T-cell (primary cell): ENCODE measurements at regions not wholly inside any gene's neighbourhood (a gene's known extent, or its start where the extent isn't known, plus 50 kb on each side); places are given as distances from the start of the nearest gene placed in this dataset.

Experiments used
- ATAC-seq, 4 experiments: fragments of 200-7000 bp in 3 of 4; fragments of 150-1000 bp in 1 of 4; cut with Tn5 transposase; replicated peaks in 1 of 4; 1 replicate in 3 of 4; 2 replicates in 1 of 4; pipeline ENCODE4 v1.10.0; 2021; ENCODE audit warnings: moderate library complexity in 3 of 4, mild to moderate bottlenecking in 2 of 4, moderate number of reproducible peaks in 1 of 4
- CTCF ChIA-PET, 2 donors: fragments of 300-600 bp; sonication (Branson Sonifier 250); formaldehyde crosslinking; loops; one replicate each; lab custom pipeline; 2022; ENCODE audit warnings: antibody characterized with exemption in 2 of 2; lab: Charles Lee
- POLR2A ChIA-PET, 2 donors: fragments of 300-600 bp; sonication (Branson Sonifier 250); formaldehyde crosslinking; loops; one replicate each; lab custom pipeline; 2022; ENCODE audit warnings: antibody characterized with exemption in 2 of 2; lab: Charles Lee
- DNase-seq, 35 experiments: peaks; one replicate each; pipeline versions ENCODE4 v3.0.0 to v3.0.0-alpha.2; 2013 to 2023
- H3K27ac ChIP-seq: one replicate; pipeline ENCODE4 v1.5.1; 2013; ENCODE audit warnings: low read length
- H3K27me3 ChIP-seq, 2 experiments: replicated peaks in 1 of 2; 1 replicate in 1 of 2; 2 replicates in 1 of 2; pipeline versions ENCODE4 v1.6.1 to v1.7.0; 2013; ENCODE audit warnings: low read length in 1 of 2, mixed read lengths in 1 of 2; ENCODE audit not compliant: control insufficient read depth in 2 of 2, insufficient read depth in 2 of 2; ENCODE audit errors: extremely low read depth in 1 of 2
- H3K36me3 ChIP-seq, 2 donors: 1 replicate in 1 of 2; 2 replicates in 1 of 2; pipeline versions ENCODE4 v1.6.1 to v1.7.0; 2013; ENCODE audit warnings: low read length in 1 of 2; ENCODE audit not compliant: control insufficient read depth in 2 of 2, insufficient read depth in 1 of 2; ENCODE audit errors: extremely low read depth in 1 of 2
- H3K4me1 ChIP-seq, 2 experiments: 1 replicate in 1 of 2; 2 replicates in 1 of 2; pipeline versions ENCODE4 v1.6.1 to v1.7.0; 2013; ENCODE audit warnings: low read length in 2 of 2, mixed read lengths in 1 of 2; ENCODE audit not compliant: insufficient read depth in 2 of 2, control insufficient read depth in 1 of 2; ENCODE audit errors: extremely low read depth in 1 of 2
- H3K4me3 ChIP-seq, 2 donors: 1 replicate in 1 of 2; 2 replicates in 1 of 2; pipeline versions ENCODE4 v1.5.1 to v1.7.0; 2013; ENCODE audit warnings: mild to moderate bottlenecking in 2 of 2, low read length in 1 of 2, moderate library complexity in 1 of 2; ENCODE audit not compliant: control insufficient read depth in 1 of 2; ENCODE audit errors: extremely low read depth in 1 of 2
- H3K9me3 ChIP-seq: 2 replicates; pipeline ENCODE4 v1.7.0; 2013
- H3K27ac Mint-ChIP-seq, 2 donors: one replicate each; pipeline ENCODE4 v1.8.0; 2020 to 2021; ENCODE audit warnings: mild to moderate bottlenecking in 2 of 2, mixed read lengths in 2 of 2
- H3K27me3 Mint-ChIP-seq, 2 donors: one replicate each; pipeline ENCODE4 v1.8.0; 2021 to 2022; ENCODE audit warnings: mixed read lengths in 2 of 2
- H3K36me3 Mint-ChIP-seq: one replicate; pipeline ENCODE4 v1.8.0; 2021; ENCODE audit warnings: mixed read lengths
- H3K4me1 Mint-ChIP-seq, 3 donors: one replicate each; pipeline ENCODE4 v1.8.0; 2020 to 2022; ENCODE audit warnings: mixed read lengths in 3 of 3, mild to moderate bottlenecking in 1 of 3
- H3K4me3 Mint-ChIP-seq, 3 donors: one replicate each; pipeline ENCODE4 v1.8.0; 2020 to 2022; ENCODE audit warnings: mild to moderate bottlenecking in 3 of 3, mixed read lengths in 3 of 3, moderate library complexity in 3 of 3
- H3K9me3 Mint-ChIP-seq, 3 donors: one replicate each; pipeline ENCODE4 v1.8.0; 2020 to 2022; ENCODE audit warnings: mixed read lengths in 3 of 3
- WGBS: methylation state at CpG from one replicate; pipeline ENCODE4 v1.1.5; 2013; ENCODE audit warnings: missing lambda C conversion rate; ENCODE audit not compliant: insufficient coverage; 5-methylcytosine and 5-hydroxymethylcytosine counted together

DNA sequence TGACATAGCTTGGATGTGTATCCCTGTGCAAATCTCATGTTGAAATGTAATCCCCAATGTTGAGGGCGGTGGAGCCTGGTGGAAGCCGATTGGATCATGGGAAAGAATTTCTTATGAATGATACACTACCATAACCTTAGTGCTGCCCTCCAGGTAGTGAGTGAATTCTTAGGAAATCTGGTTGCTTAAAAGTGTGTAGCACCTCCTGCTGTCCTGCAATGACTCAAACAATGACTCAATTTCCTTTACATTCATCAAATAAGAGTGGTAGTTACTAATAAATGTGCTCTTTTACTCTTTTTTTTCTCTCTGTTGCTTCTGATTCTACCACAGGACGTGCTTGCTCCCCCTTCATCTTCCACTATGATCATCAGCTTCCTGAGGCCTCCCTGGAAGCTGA lies 1696.0 kb upstream of the CDH9 start:
- H3K4me3 ChIP-seq, result no peak overlapping the region
- H3K27me3 ChIP-seq, result no peaks in the 10 kb centered on the region
- ChIA-PET CTCF (no interaction called here), POLR2A (no interaction called here)
- Mint-ChIP-seq H3K27ac (no peak overlapping the region), H3K4me1 (no peaks in the 10 kb centered on the region), H3K27me3 (no peaks in the 10 kb centered on the region), H3K36me3 (no peaks in the 10 kb centered on the region), H3K4me3 (no peak overlapping the region), H3K9me3 (peaks cover 8 to 16% (median 15%) of the 10 kb centered on the region in 3 donors)
- DNase-seq (no peak), ATAC-seq (no peak)
- H3K36me3 ChIP-seq, result no peaks in the 10 kb centered on the region
- H3K4me1 ChIP-seq, result no peaks in the 10 kb centered on the region
- no peak overlapping the region for H3K27ac ChIP-seq
- no CpG with 5 or more reads among the region's 3 CpGs for WGBS
- H3K9me3 ChIP-seq, result peaks cover 2% of the 10 kb centered on the region

DNA sequence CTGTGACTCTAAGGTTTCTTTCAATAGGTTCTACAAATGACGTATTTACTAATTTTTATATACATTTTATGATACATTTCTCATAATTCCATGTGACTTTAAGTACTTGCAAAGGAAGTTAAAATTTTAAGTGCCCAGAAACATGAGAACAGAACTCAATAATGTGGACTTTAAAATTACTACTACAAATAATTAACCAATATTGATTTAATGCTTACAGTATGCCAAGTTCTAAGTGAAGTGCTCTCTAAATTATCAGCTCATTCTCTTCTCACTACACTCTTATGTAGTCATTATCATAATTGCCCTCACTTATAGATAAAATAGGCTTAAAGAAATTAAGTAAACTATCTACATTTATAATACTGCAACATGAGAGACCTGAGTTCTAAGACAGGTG lies 1690.7 kb upstream of the CDH9 start:
- WGBS, result no CpG with 5 or more reads among the region's 1 CpG

DNA sequence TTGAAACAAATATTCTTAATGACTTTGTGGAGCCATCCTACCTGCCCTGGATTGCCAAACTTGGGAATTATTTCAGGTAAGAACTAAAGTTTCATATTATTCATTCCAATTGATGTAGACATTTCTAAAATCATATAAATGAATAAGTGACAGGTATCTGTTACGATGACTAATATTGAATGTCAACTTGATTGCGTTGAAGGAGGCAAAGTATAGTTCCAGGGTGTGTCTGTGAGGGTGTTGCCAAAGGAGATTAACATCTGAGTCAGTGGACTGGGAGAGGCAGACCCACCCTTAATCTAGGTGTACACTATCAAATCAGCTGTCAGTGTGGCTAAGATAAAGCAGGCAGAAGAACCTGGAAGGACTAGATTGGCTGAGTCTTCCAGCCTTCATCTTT lies 1688.4 kb upstream of the CDH9 start:
- WGBS, result no CpG with 5 or more reads among the region's 2 CpGs
- no peaks in the 10 kb centered on the region for H3K27me3 ChIP-seq
- Mint-ChIP-seq H3K4me3 (no peak overlapping the region), H3K27me3 (no peaks in the 10 kb centered on the region), H3K27ac (no peak overlapping the region), H3K36me3 (no peaks in the 10 kb centered on the region), H3K4me1 (no peaks in the 10 kb centered on the region), H3K9me3 (peaks cover 9 to 35% (median 18%) of the 10 kb centered on the region in 3 donors)
- ChIA-PET CTCF (no interaction called here), POLR2A (no interaction called here)
- no peaks in the 10 kb centered on the region for H3K4me1 ChIP-seq
- no peak for ATAC-seq
- H3K27ac ChIP-seq, result no peak overlapping the region
- H3K4me3 ChIP-seq, result no peak overlapping the region
- peaks cover 2% of the 10 kb centered on the region for H3K9me3 ChIP-seq
- H3K36me3 ChIP-seq, result no peaks in the 10 kb centered on the region
- no peak for DNase-seq

More for the DNA sequence above, 1690.7 kb upstream of the CDH9 start:
- peaks cover 5 to 30% (median 14%) of the 10 kb centered on the region in 3 donors for H3K9me3 Mint-ChIP-seq
- no peak overlapping the region for H3K27ac Mint-ChIP-seq
- Histone ChIP-seq H3K36me3 (no peaks in the 10 kb centered on the region), H3K9me3 (peaks cover 2% of the 10 kb centered on the region), H3K4me3 (no peak overlapping the region), H3K27ac (no peak overlapping the region), H3K27me3 (no peaks in the 10 kb centered on the region), H3K4me1 (no peaks in the 10 kb centered on the region)
- no peaks in the 10 kb centered on the region for H3K27me3 Mint-ChIP-seq
- no peak overlapping the region for H3K4me3 Mint-ChIP-seq
- POLR2A ChIA-PET, result no interaction called here
- CTCF ChIA-PET, result no interaction called here
- ATAC-seq, result no peak
- H3K4me1 Mint-ChIP-seq, result no peaks in the 10 kb centered on the region
- H3K36me3 Mint-ChIP-seq, result no peaks in the 10 kb centered on the region
- no peak for DNase-seq

DNA sequence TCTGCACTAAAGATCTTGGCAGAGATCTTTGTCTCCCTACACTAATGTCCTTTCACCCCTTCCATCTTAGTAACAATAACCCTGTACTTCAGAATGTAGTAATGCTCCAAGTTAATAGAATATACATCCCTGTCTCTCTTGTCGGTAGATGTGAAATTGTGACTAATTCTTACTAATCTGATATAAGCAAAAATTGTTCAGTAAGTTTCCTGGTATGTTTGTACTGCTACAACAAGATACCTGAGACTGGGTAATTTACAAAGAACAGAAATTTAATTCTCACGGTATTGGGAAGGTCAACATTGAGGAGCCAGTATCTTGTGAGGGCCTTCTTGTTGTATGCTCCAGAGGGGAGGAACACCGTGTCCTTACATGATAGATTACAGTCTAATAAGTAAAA lies 1686.6 kb upstream of the CDH9 start:
- ATAC-seq (no peak), DNase-seq (no peak)
- H3K27me3 Mint-ChIP-seq, result no peaks in the 10 kb centered on the region
- H3K9me3 Mint-ChIP-seq, result peaks cover 9 to 31% (median 18%) of the 10 kb centered on the region in 3 donors
- Histone ChIP-seq H3K4me1 (no peaks in the 10 kb centered on the region), H3K9me3 (peaks cover 2% of the 10 kb centered on the region), H3K36me3 (no peaks in the 10 kb centered on the region), H3K4me3 (no peak overlapping the region), H3K27ac (no peak overlapping the region), H3K27me3 (no peaks in the 10 kb centered on the region)
- CTCF ChIA-PET, result no interaction called here
- H3K4me1 Mint-ChIP-seq, result no peaks in the 10 kb centered on the region
- no peaks in the 10 kb centered on the region for H3K36me3 Mint-ChIP-seq
- WGBS, result no CpG with 5 or more reads among the region's 3 CpGs
- H3K4me3 Mint-ChIP-seq, result no peak overlapping the region
- H3K27ac Mint-ChIP-seq, result no peak overlapping the region
- POLR2A ChIA-PET, result no interaction called here

DNA sequence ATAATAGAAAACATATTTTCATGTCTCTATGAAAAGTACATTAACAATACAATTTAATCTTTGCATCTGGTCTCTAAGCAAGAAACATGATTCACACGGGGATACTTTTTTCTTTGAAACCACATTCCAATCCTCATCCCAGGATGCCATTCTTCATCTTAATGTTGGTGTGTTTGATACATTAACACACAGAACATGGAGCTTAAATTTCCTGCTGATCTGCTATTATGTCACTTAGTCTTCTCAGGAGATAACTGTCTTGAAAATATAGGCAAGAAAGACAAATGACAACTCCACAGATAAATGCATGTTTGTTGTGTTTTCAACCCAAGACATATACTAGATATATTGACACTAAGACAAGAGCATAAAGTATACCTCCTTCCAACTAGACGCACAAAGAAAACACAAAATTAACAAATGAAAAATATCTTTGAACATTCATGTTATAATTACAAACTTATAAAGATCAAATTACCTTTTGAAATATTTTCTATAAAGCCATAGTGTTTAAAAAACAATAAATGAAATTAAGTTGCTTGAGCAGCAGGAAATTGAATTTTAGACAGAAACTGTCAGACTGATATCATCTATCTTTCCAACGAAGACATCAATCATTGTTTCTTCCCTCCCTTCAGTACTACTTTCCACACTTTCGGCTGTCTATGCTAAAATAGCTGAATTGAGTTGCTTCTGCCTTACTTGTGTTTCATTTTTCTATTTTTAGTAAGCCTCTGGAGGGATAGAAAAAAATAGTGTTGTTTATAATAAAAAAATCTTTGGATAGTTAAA lies 1676.7 kb upstream of the CDH9 start:
- H3K36me3 ChIP-seq, result no peaks in the 10 kb centered on the region
- Mint-ChIP-seq H3K9me3 (peaks cover 4 to 17% (median 6%) of the 10 kb centered on the region in 3 donors), H3K27me3 (no peaks in the 10 kb centered on the region), H3K4me1 (no peaks in the 10 kb centered on the region), H3K4me3 (no peak overlapping the region), H3K27ac (no peak overlapping the region), H3K36me3 (no peaks in the 10 kb centered on the region)
- ChIA-PET CTCF (no interaction called here), POLR2A (no interaction called here)
- no peak overlapping the region for H3K4me3 ChIP-seq
- no peaks in the 10 kb centered on the region for H3K4me1 ChIP-seq
- no peak for ATAC-seq
- WGBS, result no CpG with 5 or more reads among the region's 4 CpGs
- no peaks in the 10 kb centered on the region for H3K27me3 ChIP-seq
- H3K9me3 ChIP-seq, result no peaks in the 10 kb centered on the region
- no peak for DNase-seq
- H3K27ac ChIP-seq, result no peak overlapping the region

DNA sequence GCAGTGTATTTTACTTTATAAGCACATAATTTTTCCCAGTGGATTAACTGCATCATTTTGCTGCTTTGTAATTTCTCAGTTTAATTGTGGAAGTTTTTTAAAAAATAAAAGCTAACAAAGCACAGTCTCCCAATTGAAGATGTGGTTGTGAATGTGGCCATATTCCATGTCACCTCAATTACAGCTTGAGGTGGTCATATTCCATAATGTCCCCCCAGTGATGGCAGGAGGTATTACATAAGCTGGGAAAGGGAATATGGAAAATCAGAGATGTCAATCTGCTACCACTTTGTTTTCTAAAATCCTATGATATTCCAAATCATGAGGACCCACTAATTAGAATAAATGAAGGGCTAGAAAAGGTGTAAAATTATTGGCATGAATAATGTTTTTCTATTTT lies 1672.0 kb upstream of the CDH9 start:
- POLR2A ChIA-PET, result no interaction called here
- Mint-ChIP-seq H3K4me3 (no peak overlapping the region), H3K9me3 (peaks cover 15 to 22% (median 18%) of the 10 kb centered on the region in 3 donors), H3K27me3 (no peaks in the 10 kb centered on the region), H3K4me1 (no peaks in the 10 kb centered on the region), H3K36me3 (no peaks in the 10 kb centered on the region), H3K27ac (no peak overlapping the region)
- H3K4me3 ChIP-seq, result no peak overlapping the region
- no peaks in the 10 kb centered on the region for H3K36me3 ChIP-seq
- H3K27ac ChIP-seq, result no peak overlapping the region
- H3K9me3 ChIP-seq, result no peaks in the 10 kb centered on the region
- CTCF ChIA-PET, result no interaction called here
- DNase-seq, result no peak
- no peaks in the 10 kb centered on the region for H3K27me3 ChIP-seq
- H3K4me1 ChIP-seq, result no peaks in the 10 kb centered on the region
- no peak for ATAC-seq

DNA sequence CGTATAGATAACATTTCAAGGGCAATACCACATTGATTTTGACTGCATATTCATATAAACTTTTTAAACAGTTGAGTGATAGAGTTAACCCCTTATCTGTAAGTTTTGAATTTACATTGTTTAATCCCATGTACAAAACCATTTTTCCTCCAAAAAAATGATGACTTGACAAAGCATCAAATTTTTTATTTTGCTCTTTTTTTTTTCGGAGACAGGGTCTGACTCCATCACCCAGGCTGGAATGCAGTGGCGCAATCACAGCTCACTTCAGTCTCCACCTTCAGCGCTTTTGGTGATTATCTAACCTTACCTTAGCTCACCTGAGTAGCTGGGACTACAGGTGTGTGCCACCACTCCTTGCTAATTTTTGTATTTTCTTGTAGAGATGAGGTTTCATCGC lies 1670.1 kb upstream of the CDH9 start:
- ChIA-PET CTCF (no interaction called here), POLR2A (no interaction called here)
- no peak overlapping the region for H3K4me3 ChIP-seq
- Mint-ChIP-seq H3K4me3 (no peak overlapping the region), H3K27ac (no peak overlapping the region), H3K4me1 (no peaks in the 10 kb centered on the region), H3K27me3 (no peaks in the 10 kb centered on the region), H3K36me3 (no peaks in the 10 kb centered on the region), H3K9me3 (peaks cover 10 to 22% (median 11%) of the 10 kb centered on the region in 3 donors)
- H3K9me3 ChIP-seq, result no peaks in the 10 kb centered on the region
- no peak overlapping the region for H3K27ac ChIP-seq
- H3K4me1 ChIP-seq, result no peaks in the 10 kb centered on the region
- H3K27me3 ChIP-seq, result no peaks in the 10 kb centered on the region
- H3K36me3 ChIP-seq, result no peaks in the 10 kb centered on the region
- DNase-seq (no peak), ATAC-seq (no peak)
- WGBS, result 94% methylated on average over 2 of the region's 5 CpGs
